ENCODE measurements at regions not wholly inside any gene's neighbourhood (a gene's known extent, or its start where the extent isn't known, plus 50 kb on each side); places are given as distances from the start of the nearest gene placed in this dataset.
"Not testable (repeated sequence)": the region's sequence is repeated elsewhere in the genome, so short reads cannot be mapped to it uniquely, and the experiment has no call there.

DNA sequence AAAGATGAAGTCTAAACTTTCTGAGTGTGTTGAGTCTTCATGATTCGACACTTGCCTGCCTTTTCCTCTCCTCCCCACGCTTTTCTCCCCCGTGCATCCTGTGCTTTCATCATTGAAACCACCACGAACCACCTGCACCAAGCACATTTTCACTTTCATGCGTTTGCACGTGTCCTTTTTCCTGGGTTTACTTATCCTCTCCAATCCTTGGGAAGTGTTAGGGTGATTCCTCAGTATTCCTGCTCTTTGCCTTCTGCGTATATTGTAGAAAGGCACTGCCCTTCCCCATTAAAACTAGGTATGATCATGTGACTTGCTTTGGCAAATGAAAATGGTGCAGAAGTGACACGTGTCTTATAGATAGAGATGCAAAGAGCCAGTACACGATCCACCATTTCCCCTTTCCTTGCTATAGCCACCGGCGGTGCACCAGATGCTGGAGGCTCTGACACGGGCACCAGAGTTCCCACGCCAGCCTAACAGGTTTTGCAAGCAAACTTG lies 106.6 kb downstream of the BRMS1L start:
- DNase-seq, result peak; percentile 32

DNA sequence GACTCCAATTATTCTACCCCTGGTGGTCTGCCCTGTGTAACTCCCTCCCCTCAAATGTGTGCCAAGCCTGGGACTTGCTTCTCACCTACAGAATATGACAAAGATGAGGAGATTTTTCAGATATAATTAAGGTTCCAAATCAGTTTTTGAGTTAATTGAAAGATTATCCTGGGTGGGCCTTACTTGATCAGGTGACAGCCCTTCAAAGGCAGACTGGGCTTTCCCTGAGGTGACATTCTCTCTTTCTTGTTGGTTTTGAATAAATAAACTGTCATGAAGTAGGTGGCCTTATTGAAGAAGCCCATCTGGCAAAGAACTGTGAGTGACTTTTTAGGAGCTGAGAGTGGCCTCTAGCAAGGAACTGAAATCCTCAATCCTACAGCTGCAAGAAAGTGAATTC lies 106.0 kb downstream of the BRMS1L start:
- DNase-seq, result no peak

DNA sequence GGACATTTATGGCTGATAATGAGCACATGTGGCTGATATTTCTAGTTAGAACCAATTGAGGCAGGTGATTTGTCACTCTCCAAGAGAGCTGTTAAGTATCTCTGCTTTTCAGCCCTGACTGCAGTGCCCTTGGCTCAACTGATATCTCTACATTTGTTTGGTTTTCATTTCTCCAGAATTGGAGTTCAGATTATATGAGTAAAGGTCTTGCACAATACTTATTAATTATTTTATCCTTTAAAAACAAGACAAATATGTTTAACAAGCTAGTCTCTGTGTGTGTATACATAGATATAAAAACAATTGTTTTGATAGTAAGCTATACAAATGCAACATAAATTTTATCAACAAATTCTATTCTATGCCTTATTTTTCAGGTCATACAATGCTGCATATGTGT lies 105.2 kb downstream of the BRMS1L start:
- DNase-seq, result no peak

DNA sequence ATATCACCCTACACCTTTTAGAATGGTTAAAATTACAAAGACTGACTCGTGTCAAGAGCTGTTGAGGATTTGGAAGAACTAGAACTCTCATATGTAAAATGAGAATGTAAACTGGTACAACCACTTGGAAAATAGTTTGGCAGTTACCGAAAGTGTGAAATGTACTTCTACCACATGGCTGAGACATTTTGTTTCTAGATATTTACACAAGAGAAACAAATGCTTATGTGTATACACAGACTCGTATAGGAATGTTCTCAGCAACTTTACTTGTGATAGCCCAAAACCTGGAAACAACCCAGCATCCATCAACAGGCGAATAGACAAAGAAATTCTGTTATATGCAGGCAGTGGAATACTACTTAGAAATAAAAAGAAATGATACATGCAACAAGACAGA lies 103.0 kb downstream of the BRMS1L start:
- no peak for DNase-seq

DNA sequence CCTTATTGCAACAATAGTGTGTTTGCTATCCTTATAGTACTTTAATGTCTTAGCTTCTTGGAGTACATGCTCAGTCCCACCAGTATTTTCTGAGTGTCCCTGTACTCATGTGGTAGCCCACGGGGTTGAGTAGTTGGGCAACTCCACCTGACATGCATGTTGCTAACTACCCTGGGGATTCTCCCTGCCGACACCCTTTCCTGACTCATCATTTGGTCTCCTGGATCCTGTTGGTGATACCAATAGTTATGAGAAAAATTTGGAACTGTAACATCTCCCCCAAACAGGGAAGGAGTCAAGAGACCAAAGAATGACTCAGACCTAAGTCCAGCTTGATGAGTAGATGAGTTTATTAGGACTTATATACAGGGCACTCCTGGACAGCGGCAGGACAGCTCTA lies 101.6 kb downstream of the BRMS1L start:
- no peak for DNase-seq

DNA sequence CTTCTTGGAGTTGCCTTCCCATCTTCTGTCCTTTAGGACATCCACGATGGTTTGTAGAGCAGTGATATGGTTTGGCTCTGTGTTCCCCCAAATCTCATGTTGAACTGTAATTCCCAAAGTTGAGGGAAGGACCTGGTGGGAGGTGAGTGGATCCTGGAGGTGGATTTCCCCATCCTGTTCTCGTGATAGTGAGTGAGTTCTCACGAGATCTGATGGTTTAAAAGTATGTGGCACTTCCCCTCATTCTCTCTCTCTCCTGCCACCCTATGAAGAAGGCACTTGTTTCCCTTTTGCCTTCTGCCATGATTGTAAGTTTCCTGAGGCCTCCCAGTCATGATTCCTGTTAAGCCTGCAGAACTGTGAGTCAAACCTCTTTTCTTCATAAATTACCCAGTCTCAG lies 99.2 kb downstream of the BRMS1L start:
- DNase-seq, result no peak

DNA sequence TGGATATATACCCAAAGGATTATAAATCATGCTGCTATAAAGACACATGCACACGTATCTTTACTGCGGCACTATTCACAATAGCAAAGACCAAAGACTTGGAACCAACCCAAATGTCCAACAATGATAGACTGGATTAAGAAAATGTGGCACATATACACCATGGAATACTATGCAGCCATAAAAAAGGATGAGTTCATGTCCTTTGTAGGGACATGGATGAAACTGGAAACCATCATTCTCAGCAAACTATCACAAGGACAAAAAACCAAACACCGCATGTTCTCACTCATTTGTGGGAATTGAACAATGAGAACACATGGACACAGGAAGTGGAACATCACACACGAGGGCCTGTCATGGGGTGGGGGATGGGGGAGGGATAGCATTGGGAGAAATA lies 96.5 kb downstream of the BRMS1L start:
- not testable (repeated sequence) for DNase-seq

DNA sequence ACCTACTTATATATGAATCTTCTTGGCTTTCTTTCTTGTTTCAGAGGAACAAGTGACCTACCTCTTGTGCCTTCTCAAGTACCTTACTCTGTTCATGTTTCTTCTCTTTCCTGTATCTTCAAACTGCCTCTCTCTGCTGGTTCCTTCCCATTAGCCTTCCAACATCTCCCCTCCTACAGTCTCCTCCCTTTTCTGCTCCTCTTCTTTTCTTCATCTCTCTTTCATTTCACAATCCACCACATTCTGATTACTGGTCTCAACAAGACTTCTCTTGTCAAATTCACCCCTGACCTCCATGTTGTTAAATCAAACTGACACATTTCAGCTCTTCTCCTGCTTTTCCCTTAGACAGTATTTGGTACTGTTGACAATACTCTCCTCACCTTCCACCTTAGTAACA lies 95.6 kb downstream of the BRMS1L start:
- DNase-seq, result no peak

All from SHP77 treated with DMSO at 0.1 percent for 48 hours (cell line).